Activated CD4-positive, alpha-beta T cell treated with anti-CD3 and anti-CD28 coated beads for 36 hours (primary cell): ENCODE measurements at regions not wholly inside any gene's neighbourhood (a gene's known extent, or its start where the extent isn't known, plus 50 kb on each side); places are given as distances from the start of the nearest gene placed in this dataset.
"Not testable (repeated sequence)": the region's sequence is repeated elsewhere in the genome, so short reads cannot be mapped to it uniquely, and the experiment has no call there.

Experiments
- ATAC-seq: fragments of 200-7000 bp; cut with Tn5 transposase; one replicate; pipeline ENCODE4 v1.10.0; 2021; ENCODE audit warnings: mild to moderate bottlenecking, moderate library complexity
- CTCF ChIA-PET: fragments of 350-600 bp; sonication (Branson Sonifier 250); formaldehyde crosslinking; loops from one replicate; lab custom pipeline; 2021; ENCODE audit warnings: antibody characterized with exemption; lab: Charles Lee
- POLR2A ChIA-PET: fragments of 350-600 bp; sonication (Branson Sonifier 250); formaldehyde crosslinking; loops from one replicate; lab custom pipeline; 2021; ENCODE audit warnings: antibody characterized with exemption, inconsistent platforms; lab: Charles Lee
- DNase-seq: peaks from one replicate; pipeline ENCODE4 v3.0.0-alpha.2; 2020
- H3K27ac Mint-ChIP-seq: one replicate; pipeline ENCODE4 v1.8.0; 2021; ENCODE audit warnings: mixed read lengths
- H3K27me3 Mint-ChIP-seq: one replicate; pipeline ENCODE4 v1.8.0; 2021; ENCODE audit warnings: mixed read lengths
- H3K36me3 Mint-ChIP-seq: one replicate; pipeline ENCODE4 v1.8.0; 2021; ENCODE audit warnings: low read depth, mixed read lengths
- H3K4me1 Mint-ChIP-seq: one replicate; pipeline ENCODE4 v1.8.0; 2021; ENCODE audit warnings: mixed read lengths
- H3K4me3 Mint-ChIP-seq: one replicate; pipeline ENCODE4 v1.8.0; 2021; ENCODE audit warnings: mild to moderate bottlenecking, moderate library complexity, mixed read lengths
- H3K9me3 Mint-ChIP-seq: one replicate; pipeline ENCODE4 v1.8.0; 2021; ENCODE audit warnings: low read depth, mixed read lengths
- intact Hi-C, 2 experiments: fragments of 100-400 bp; cut with DNase I in 1 of 2; cut with micrococcal nuclease in 1 of 2; formaldehyde crosslinking; loops; one replicate each; pipeline versions ENCODE4 v1.14.2 to v1.15.1; 2022 to 2024; cut with DNase I, micrococcal nuclease

DNA sequence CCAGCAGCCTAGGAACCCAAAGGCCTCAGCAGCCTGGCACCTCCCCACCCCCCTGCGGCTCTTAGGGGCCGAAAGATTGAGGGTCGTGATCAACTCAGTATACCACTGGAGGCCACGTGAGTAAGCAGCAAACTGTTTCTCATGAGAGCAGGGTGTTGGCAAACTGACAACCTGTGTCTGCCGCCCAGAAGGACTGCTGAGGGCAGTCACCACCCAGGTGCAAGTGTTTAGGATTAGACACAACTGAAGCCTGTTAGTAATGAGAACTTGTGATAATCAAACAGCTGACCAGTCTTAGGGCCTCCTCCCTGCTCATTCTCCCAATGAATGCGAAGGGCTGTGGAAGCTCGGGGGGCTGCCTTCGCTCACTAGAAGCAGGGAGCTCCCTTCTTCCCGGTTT lies 128.8 kb downstream of the ARRDC4 start:
- H3K27ac Mint-ChIP-seq, H3K27me3 Mint-ChIP-seq, H3K4me3 Mint-ChIP-seq, H3K4me1 Mint-ChIP-seq, DNase-seq, POLR2A ChIA-PET, H3K9me3 Mint-ChIP-seq, CTCF ChIA-PET, ATAC-seq, H3K36me3 Mint-ChIP-seq: not testable (repeated sequence)
- intact Hi-C loops = loop anchor here in 1 of 2 experiments (5.0 kb wide), 1 partner anchor 88 kb away; no protein-coding TSS in a partner anchor

DNA sequence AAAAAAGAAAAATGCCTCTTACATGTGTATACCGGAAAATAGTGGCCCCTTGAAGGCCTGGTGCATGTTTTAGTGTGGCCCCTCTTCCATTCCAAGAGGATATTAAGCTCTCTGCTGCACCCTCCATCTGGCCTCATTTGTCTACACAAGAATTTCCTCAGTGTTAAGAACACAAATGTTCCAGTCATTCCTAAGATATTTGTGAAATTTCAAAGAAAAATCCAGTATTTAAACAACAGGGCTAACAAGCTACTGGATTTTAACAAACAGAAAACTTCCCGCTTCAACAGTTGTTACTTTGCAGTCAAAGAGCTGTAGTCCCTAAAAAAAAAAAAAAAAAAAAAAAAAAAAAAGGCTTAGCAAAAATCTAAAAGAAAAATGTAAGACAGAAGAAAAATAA lies 137.5 kb downstream of the ARRDC4 start:
- H3K27me3 Mint-ChIP-seq, H3K36me3 Mint-ChIP-seq, H3K4me3 Mint-ChIP-seq, H3K9me3 Mint-ChIP-seq, POLR2A ChIA-PET, H3K4me1 Mint-ChIP-seq, DNase-seq, H3K27ac Mint-ChIP-seq, intact Hi-C loops, ATAC-seq: not testable (repeated sequence)
- CTCF ChIA-PET = interaction anchor here (1.5 kb wide), 1 partner anchor 10 kb away, joined by 3 read pairs; no protein-coding TSS in a partner anchor

DNA sequence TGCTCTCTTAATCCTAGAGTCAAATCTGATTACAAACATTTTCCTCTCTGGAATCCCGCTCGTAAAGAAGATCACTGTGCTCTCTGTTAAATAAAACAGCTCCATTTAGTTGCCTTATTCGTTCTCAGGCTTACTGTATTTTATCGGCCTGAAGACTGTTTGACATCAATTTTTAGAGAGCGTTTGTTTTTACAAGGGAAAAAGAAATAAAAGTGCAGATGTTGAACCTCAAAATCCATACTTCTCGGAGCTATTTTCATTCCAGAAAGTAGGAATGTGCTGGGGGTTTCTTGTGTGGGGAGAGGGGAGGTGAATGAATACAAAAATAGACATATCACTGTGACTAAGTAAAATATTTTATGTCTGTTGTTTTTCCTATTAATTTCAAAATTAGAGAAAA lies 140.1 kb downstream of the ARRDC4 start:
- H3K4me1 Mint-ChIP-seq, H3K27me3 Mint-ChIP-seq, ATAC-seq, CTCF ChIA-PET, POLR2A ChIA-PET, H3K27ac Mint-ChIP-seq, intact Hi-C loops, H3K4me3 Mint-ChIP-seq, DNase-seq, H3K9me3 Mint-ChIP-seq, H3K36me3 Mint-ChIP-seq: not testable (repeated sequence)

DNA sequence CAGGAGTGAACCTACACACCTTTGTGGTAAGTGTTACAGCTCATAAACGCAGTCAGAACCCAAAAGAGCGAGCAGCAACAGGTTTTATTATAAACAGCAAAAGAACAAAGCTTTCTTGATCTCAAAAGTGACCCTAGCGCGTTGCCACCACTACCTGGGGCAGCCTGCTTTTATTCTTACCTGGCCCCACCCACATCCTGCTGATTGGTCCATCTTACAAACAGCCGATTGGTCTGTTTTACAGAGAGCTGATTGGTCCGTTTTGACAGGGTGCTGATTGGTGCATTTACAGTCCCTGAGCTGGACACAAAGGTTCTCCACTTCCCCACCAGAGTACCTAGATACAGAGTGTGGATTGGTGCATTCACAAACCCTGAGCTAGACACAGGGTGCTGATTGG lies 143.1 kb downstream of the ARRDC4 start:
- Mint-ChIP-seq H3K27me3 (no peaks in the 10 kb centered on the region), H3K36me3 (no peaks in the 10 kb centered on the region), H3K4me3 (no peak overlapping the region), H3K4me1 (peaks cover 2% of the 10 kb centered on the region), H3K27ac (no peak overlapping the region), H3K9me3 (no peaks in the 10 kb centered on the region)
- DNase-seq (no peak), ATAC-seq (no peak)
- CTCF ChIA-PET = interaction anchor here (0.6 to 0.9 kb wide), 2 partner anchors 38 to 93 kb away, joined by 3 read pairs; no protein-coding TSS in a partner anchor
- POLR2A ChIA-PET = no interaction called here
- intact Hi-C loops = no loop called here

DNA sequence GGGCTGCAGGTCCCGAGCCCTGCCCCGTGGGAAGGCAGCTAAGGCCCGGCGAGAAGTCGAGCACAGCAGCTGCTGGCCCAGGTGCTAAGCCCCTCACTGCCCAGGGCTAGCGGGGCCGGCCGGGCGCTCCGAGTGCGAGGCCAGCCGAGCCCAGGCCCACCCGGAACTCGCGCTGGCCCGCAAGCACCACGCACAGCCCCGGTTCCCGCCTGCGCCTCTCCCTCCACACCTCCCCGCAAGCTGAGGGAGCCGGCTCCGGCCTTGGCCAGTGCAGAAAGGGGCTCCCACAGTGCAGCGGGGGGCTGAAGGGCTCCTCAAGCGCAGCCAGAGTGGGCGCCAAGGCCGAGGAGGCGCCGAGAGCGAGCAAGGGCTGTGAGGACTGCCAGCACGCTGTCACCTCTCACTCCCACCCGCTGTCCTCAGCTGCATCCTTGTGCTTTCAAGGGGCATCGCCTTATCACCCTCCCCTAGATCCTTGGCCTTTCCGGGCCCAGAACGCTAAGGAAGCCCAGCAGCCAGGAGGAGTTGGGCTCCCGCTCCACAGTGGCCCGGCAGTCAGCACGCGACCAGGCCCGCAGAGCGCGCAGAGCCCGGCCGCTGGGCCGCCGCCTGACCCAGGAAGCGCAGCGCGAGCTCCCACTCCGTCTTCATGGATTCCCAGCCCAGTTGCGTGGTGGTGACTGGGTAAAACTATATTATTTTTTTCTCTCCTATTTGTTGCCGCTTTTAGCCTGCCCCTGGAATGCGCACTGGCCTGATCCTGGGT lies 144.1 kb downstream of the ARRDC4 start:
- CTCF ChIA-PET = interaction anchor here (0.9 kb wide), 1 partner anchor 37 kb away, joined by 3 read pairs; no protein-coding TSS in a partner anchor

DNA sequence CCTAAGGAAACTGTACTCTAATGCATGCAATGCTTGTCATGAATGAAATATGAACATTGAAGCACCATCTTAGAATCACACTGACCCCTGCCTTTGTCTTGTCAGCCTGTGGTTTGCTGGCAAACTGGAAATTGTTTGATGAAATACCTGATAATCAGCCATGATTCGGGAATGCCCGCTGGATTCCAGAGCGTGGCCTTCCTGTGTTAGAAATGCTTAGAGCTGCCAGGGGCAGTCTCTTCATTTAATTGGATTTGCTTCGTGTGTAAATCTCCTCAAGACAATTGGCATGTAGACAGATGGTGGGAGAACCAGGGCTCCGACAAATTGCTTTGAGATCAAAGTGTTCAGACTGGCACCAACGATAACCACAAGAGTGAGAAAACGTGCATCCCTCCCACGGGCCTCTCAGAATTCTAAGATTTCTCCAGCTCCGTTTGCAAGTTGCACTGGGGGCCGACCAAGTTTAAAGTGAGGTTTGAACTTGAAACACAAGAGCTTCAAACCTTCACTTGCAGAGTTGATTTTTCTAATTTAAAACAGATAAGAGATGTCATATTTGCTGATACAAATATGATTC lies 146.2 kb downstream of the ARRDC4 start:
- H3K4me1 Mint-ChIP-seq, H3K27ac Mint-ChIP-seq, H3K27me3 Mint-ChIP-seq, POLR2A ChIA-PET, H3K4me3 Mint-ChIP-seq, H3K36me3 Mint-ChIP-seq, DNase-seq, ATAC-seq, CTCF ChIA-PET, H3K9me3 Mint-ChIP-seq: not testable (repeated sequence)
- intact Hi-C loops = loop anchor here (5.0 kb wide), 1 partner anchor 896 kb away; no protein-coding TSS in a partner anchor

More for the DNA sequence above, 144.1 kb downstream of the ARRDC4 start:
- H3K27me3 Mint-ChIP-seq, H3K4me1 Mint-ChIP-seq, POLR2A ChIA-PET, ATAC-seq, H3K9me3 Mint-ChIP-seq, DNase-seq, H3K4me3 Mint-ChIP-seq, H3K27ac Mint-ChIP-seq, H3K36me3 Mint-ChIP-seq: not testable (repeated sequence)
- intact Hi-C loops = loop anchor here (5.0 kb wide), 1 partner anchor 898 kb away; no protein-coding TSS in a partner anchor

DNA sequence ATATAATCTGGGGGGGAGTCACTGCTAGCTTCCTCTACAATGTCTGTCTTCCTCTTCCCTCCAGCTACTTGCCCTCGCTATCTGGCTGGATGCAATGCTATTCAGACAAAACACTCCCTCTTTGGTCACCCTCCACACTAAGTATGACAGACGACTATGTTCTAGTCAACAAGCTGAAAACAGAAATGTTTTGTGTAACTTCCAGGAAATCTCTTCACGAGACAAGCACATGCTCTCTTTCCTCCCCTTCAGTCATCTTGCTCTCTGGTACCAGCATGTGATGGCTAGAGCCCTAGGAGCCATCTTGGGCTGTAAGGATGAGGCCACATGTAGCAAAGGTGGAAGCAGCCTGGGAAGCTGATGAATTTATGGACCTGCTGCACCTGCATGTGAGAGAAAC lies 151.3 kb downstream of the ARRDC4 start:
- no peak overlapping the region for H3K27ac Mint-ChIP-seq

DNA sequence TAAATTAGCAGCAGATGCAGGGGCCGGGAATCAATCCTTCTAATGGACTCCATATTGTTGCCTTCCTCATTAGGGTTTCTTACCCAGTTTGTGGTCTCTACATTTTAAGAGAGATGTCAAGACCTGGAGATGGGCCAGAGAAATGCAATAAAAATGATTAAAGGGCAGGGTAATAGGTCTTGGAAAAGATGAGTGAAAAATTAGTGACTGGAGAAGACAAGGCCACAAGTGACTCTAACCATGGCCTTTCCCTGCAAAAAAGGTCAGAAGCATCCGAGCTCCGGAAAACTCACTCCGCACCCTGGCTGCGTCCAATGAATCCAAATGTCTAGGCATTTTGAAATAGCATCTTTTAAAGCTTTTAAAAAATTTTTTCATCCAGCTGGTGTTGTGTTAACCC lies 152.8 kb downstream of the ARRDC4 start:
- Mint-ChIP-seq H3K27me3 (no peaks in the 10 kb centered on the region), H3K4me3 (no peak overlapping the region), H3K9me3 (peaks cover 3% of the 10 kb centered on the region), H3K4me1 (peaks cover 2% of the 10 kb centered on the region), H3K27ac (no peak overlapping the region), H3K36me3 (no peaks in the 10 kb centered on the region)
- CTCF ChIA-PET = interaction anchor here (0.7 kb wide), 1 partner anchor 286 kb away, joined by 3 read pairs; no protein-coding TSS in a partner anchor
- DNase-seq (no peak), ATAC-seq (no peak)
- intact Hi-C loops = no loop called here
- POLR2A ChIA-PET = no interaction called here

More for the DNA sequence above, 151.3 kb downstream of the ARRDC4 start:
- no peak overlapping the region for H3K4me3 Mint-ChIP-seq
- intact Hi-C loops = no loop called here
- peaks cover 2% of the 10 kb centered on the region for H3K4me1 Mint-ChIP-seq
- DNase-seq (no peak), ATAC-seq (no peak)
- no peaks in the 10 kb centered on the region for H3K27me3 Mint-ChIP-seq
- CTCF ChIA-PET = interaction anchor here (0.6 to 1.0 kb wide), 2 partner anchors 26 to 66 kb away, joined by 3 read pairs; no protein-coding TSS in a partner anchor
- H3K9me3 Mint-ChIP-seq = no peaks in the 10 kb centered on the region
- POLR2A ChIA-PET = no interaction called here
- no peaks in the 10 kb centered on the region for H3K36me3 Mint-ChIP-seq

DNA sequence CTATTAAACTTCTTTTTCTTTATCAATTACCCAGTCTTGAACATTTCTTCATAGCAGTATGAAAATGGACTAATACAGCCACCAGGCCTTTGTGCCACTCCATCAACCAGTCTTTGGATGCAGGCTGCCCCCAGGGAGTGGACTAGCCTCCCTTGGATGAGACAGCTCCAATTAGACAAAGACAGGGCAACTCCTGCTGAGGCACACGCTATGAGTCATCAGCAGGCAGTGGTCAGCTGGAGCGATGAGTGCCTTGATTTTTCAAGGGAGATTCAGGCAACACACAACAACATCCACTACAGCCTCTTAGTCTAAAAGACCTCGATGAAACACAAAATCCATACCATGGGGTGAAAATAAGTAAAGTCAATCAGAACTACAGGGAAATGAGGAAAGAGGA lies 160.1 kb downstream of the ARRDC4 start:
- intact Hi-C loops = no loop called here
- no peaks in the 10 kb centered on the region for H3K4me1 Mint-ChIP-seq

DNA sequence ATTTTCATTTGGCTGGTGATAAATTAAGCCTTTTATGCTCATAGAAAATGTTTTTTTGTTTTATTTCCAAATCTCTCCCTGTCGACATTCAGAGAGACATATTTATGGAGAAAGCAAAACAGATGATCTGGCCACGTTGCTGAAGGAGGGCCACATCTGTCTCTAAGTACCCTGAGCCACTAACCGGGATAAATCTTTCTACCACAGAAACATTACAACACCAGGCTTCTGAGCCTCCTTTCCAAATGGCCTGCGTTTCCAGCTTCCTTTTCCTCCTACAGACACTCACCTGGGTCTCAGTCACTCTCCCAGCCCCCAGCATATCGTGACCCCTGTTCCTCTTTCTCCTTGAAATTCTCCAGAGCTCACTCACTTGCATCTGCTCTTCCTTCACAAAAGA lies 161.0 kb downstream of the ARRDC4 start:
- Mint-ChIP-seq H3K27me3 (no peaks in the 10 kb centered on the region), H3K4me3 (no peak overlapping the region), H3K27ac (no peak overlapping the region), H3K4me1 (no peaks in the 10 kb centered on the region), H3K36me3 (no peaks in the 10 kb centered on the region), H3K9me3 (peaks cover 3% of the 10 kb centered on the region)
- POLR2A ChIA-PET = no interaction called here
- CTCF ChIA-PET = no interaction called here
- intact Hi-C loops = no loop called here
- no peak for DNase-seq
- ATAC-seq = no peak

More for the DNA sequence above, 160.1 kb downstream of the ARRDC4 start:
- CTCF ChIA-PET = no interaction called here
- Mint-ChIP-seq H3K36me3 (no peaks in the 10 kb centered on the region), H3K9me3 (peaks cover 3% of the 10 kb centered on the region), H3K27me3 (no peaks in the 10 kb centered on the region), H3K4me3 (no peak overlapping the region), H3K27ac (no peak overlapping the region)
- DNase-seq (no peak), ATAC-seq (no peak)
- POLR2A ChIA-PET = no interaction called here

DNA sequence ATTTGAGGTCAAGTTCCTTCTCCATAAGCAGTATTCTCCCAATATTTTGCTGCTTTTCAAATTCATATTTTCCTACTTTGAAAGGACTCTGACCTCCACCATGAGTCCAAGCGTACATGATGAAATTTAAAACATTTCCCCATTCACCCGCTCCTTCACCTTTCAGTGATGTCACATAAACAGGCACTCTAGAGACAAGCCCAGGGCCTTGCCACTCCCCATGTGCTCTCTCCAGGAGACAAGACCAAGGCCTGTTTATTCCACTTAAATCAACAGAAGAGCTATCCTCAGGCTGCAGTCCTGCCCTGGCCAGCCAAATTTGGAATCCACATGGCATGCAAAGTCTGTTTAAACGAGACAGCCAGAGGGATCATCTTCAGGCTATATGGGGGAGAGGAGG lies 161.5 kb downstream of the ARRDC4 start:
- Mint-ChIP-seq H3K27me3 (no peaks in the 10 kb centered on the region), H3K4me1 (no peaks in the 10 kb centered on the region), H3K36me3 (no peaks in the 10 kb centered on the region), H3K4me3 (no peak overlapping the region), H3K27ac (no peak overlapping the region), H3K9me3 (peaks cover 3% of the 10 kb centered on the region)
- CTCF ChIA-PET = no interaction called here
- intact Hi-C loops = no loop called here
- POLR2A ChIA-PET = no interaction called here
- ATAC-seq = no peak
- no peak for DNase-seq

DNA sequence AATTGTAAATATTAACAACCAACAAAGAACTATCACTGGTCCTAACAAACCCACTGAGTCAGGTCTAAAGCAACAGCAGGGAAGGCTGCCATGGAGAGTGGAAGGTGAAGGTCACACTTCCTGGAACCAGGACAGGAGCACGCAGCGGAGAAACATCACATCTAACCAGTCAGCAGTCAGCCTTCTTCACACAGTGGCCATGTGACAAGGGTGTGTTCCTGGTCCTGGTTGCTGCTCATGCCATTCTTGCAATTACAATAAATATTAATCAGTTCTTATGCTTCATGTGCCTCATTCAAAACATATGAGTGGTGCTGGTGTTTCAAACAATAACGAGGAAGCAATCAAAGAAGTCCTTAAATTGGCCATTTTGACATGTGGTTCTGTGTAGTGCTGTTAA lies 162.8 kb downstream of the ARRDC4 start:
- ATAC-seq = no peak
- H3K4me1 Mint-ChIP-seq = no peaks in the 10 kb centered on the region
- peaks cover 1% of the 10 kb centered on the region for H3K27me3 Mint-ChIP-seq
- H3K36me3 Mint-ChIP-seq = no peaks in the 10 kb centered on the region
- ChIA-PET POLR2A (no interaction called here), CTCF (no interaction called here)
- H3K9me3 Mint-ChIP-seq = no peaks in the 10 kb centered on the region
- no peak overlapping the region for H3K4me3 Mint-ChIP-seq
- H3K27ac Mint-ChIP-seq = no peak overlapping the region
- no peak for DNase-seq
- intact Hi-C loops = no loop called here
